ENCODE measurements at regions not wholly inside any gene's neighbourhood (a gene's known extent, or its start where the extent isn't known, plus 50 kb on each side); places are given as distances from the start of the nearest gene placed in this dataset.
"Not testable (repeated sequence)": the region's sequence is repeated elsewhere in the genome, so short reads cannot be mapped to it uniquely, and the experiment has no call there.

DNA sequence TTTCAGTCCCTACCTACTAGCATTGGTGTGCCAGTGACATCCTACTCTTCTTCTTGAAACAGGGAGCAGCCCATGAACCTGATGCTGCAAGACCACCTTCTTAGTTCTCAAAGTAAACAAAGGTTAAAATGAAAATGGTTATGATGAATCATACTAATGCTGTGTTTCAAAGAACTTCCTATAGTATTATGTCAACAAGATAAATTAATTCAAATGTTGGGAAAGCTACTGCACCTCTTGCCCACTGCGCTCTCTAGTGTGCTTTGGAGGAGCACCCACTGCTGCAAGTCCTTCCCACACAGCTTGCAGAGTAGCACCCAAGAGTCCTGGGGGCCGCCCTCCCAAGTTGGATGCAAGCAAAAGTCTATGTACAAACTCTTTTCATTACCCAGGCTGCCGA is 81.1 kb downstream of the CD200R1L start:
- no peak for DNase-seq

DNA sequence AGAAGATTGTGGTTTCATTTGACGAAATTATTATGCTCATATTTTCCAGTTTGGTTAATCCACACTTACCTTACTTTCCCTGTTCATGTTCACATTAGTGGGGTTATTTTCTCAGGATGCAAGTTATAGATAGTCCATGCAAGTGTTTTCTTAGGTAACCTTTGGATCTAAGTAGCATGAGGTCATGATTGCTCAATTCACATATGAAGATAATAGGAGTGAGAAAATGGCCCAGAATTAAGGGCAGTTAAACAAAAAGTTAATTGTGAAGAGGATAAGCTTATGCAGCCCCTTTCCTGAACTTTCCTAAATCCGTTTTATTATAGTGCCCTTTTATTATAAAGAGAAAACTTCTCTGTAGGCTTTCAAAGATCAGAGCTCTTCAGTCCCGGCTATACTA is 83.4 kb downstream of the CD200R1L start:
- no peak for DNase-seq

DNA sequence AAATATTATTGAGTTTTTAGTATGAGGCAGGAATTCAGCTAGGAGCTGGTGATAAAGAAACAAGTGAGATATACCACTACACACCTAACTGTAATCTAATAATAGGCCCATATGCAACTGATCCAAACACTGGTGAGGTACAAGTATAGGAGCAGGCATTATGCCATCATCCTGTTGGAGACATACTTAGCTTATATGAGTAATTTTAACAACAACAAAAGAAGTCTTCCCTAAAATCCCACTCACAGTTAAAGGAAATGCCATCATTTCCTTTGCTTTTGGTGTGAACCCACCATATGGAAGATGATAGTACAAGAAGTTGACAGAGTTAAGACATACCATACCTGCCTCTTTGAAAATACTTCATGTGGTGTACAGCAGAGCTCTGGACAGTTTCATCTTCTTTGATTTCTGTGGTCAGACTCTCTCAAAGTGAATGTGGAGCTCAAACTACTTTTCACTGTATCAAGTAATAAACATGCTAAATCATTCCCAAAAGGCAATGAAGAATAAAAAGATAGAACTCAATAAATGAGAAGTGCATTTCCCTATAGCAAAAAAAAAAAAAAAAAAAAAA is 85.5 kb downstream of the CD200R1L start:
- DNase-seq, result no peak

DNA sequence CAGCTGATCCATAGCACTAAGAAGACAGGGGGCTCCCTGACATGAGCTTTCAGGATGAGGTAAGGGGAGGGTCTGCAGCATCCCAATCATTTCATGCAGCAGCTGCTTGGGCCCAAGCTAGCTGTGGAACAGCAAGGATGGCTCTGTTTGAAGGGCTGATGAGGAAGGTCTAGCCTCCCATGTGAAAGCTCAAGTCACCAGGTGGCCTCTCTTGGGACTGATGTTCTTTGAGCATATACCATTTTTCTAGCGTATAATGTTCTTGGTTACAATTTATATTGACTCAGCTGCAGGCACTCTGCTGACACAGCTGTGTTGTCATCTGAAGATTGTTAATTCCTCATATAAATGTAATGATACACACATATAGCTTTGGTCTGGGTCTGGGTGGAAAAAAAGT is 87.0 kb downstream of the CD200R1L start:
- DNase-seq, result peak; percentile 66

DNA sequence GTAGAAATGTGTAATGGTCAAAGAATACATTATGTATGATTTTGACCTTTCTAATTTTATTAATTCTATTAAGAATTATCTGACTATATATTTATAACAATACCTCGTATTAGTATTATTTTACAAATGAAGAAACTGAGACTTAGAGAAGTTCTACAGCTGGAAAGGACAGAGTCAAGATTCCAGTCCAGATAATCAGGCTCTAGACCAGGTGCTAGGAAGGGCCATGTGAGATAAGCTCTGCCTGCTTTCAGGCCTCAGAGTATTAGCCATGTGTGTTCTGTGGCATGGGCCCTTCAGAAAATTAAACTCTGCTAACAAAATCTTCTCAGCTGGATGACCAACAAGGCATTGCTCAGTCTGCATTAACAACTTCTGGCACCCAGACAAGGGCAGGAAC is 87.5 kb downstream of the CD200R1L start:
- DNase-seq, result no peak

DNA sequence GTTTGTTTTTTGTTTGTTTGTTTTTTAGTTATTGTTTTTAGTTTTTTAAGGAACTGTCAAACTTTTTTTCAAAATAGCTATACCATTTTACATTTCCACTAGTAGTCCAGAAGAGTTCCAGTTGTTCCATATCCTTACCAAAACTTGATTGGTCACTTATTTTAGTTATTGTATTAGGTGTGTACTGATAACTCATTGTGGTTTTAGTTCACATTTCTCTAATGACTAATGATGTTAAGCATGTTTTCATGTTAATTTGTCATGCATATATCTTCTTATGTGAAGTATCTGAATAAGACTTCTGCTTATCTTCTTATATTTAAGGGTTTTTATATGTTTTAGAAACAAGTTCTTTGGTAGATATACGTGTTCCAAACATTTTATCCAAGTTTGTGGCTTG is 89.5 kb downstream of the CD200R1L start:
- DNase-seq, result no peak

DNA sequence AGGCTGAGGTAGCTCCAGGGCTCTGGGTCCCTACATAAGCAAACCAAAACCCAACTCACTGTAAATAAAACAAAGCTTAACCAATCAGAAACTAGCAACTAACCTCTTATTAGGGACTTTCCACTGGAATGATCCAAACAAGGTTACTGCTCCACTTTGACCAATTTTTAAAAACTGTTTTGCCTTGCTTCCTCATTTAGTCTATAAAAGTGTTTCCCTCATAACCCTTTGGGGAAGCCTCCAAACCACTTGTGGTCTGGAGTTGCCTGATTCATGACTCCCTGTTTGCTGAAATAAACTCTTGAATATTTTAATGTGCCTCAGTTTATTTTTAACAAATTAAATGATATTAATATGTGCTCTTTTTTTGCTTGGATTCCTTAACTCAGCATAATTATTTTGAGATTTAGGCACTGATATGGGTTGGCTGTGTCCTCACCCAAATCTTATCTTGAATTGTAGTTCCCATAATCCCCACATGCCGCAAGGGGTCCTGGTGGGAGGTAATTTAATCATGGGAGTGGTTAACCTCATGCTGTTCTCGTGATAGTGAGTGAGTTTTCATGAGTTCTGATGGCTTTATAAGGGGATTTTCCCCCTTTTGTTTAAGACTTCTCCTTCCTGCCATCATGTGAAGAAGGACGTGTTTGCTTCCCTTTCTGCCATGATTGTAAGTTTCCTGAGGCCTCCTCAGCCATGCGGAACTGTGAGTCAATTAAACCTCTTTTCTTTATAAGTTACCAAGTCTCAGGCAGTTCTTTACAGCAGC is 90.6 kb downstream of the CD200R1L start:
- DNase-seq, result no peak

DNA sequence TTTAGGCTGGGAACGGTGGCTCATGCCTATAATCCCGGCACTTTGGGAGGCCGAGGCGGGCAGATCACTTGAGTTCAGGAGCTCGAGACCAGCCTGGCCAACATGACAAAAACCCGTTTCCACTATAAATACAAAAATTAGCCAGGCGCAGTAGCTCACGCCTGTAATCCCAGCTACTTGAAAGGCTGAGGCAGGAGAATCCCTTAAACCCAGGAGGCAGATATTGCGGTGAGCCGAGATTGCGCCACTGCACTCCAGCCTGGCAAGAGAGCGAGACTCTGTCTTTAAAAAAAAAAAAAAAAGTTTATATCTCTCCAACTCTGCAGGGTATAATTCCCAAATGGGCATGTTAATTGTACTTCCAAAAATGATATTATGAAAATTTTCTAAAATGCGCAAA is 91.6 kb downstream of the CD200R1L start:
- not testable (repeated sequence) for DNase-seq

DNA sequence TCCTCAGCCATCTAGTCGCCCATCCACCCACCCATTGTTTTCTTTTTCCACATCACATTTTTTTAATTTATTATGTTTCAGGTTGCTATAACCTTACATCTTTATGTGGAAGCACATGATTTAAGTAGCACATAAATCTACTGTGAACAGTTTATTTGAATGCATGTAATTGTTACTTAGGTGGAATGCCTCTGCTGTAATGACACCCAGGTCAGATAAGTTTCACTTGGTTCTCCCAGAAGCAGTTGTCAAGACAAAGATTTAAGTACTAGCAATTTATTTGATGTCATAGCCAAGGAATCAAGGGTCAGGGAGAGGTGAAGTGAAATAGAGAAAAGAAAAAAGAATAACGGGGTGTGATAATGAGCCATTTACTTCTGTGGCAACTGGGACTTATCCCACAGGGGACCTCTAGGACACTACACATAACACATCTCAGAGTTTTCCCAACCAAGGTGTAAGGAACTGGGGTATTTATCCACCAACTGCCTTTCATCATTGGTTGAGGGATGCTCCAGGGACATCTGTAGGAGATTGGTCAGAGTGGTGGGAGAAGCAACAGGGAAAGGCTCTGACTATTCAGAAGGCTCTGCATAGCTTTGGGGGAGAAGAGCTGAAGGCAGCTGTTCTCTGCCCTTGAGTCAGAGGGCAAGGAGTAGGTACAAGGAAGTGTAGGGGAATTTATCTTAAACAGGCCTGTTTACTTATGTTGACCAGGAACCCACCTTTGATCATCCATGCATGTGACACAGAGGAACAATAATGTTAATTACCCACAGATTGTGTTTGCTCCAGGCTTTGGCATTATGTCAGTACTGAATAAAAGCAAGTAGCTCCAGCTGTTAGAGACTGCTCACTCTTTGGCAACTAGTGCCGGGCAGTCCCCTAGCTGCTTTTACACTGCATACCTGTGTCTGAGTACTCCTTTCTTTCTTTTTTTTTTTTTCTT is 94.8 kb downstream of the CD200R1L start:
- DNase-seq, result no peak

DNA sequence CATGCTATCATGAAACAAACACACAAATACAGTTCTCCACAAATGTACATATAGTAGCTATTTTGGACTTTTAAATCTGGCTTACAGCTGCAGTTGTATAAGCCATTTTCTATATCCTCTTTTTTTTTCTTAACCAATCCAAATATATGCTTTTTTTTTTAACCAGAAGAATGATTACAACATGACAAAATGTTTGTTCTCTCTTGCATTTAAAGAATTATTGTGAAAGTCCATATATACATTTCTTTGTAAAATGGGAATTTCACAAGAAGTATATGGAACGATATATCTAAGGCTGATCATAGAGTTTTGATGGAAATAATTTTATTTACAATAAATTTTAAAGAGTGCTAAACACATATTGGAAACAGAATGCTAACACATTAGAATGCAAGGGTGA is 95.6 kb downstream of the CD200R1L start:
- DNase-seq, result no peak

DNA sequence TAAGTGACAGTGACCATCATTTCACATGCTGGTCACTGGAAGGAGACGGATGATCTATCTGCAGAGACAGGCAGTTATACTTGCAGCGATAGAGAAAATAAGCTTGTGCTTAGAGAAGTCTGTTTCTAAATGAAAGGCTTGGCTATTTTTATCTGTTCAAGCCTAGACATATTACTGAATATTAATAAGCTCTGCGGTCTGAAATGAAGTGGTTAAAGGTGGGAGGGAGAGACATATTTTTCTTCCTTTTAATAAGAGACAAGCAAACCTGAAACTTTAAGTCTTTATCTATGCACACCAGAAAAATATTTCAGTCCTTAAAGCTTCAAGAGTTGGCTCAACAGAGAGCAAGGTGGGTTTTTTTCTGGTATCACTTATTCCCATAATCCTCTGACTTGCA is 99.0 kb downstream of the CD200R1L start:
- no peak for DNase-seq

DNA sequence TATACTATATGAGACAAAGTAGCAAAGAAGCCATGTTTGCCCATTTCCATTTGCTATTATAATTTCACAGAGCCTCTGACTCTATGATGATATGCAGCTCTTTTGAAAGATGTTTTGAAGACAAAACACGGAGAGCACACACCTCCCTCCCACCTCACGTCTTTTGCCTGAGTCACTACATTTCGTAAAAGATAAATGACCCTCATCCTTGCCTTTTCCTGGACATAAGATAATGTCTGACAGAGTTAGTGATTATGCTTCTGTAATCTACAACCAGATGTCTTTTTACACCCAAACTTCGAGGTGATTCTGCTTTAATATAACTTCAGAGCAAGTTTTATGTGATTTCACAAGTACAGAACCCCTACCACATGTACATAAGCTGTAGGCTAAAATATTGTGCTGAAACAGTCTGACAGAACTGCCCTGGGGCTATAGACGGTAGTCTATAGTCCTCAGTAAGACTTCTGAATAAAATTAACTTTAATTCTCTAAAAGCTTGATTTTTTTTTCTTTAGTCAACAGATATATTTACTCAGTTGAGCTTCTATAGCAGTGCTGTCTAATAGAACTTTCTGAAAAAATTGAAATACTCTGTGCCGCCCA is 99.9 kb downstream of the CD200R1L start:
- no peak for DNase-seq

DNA sequence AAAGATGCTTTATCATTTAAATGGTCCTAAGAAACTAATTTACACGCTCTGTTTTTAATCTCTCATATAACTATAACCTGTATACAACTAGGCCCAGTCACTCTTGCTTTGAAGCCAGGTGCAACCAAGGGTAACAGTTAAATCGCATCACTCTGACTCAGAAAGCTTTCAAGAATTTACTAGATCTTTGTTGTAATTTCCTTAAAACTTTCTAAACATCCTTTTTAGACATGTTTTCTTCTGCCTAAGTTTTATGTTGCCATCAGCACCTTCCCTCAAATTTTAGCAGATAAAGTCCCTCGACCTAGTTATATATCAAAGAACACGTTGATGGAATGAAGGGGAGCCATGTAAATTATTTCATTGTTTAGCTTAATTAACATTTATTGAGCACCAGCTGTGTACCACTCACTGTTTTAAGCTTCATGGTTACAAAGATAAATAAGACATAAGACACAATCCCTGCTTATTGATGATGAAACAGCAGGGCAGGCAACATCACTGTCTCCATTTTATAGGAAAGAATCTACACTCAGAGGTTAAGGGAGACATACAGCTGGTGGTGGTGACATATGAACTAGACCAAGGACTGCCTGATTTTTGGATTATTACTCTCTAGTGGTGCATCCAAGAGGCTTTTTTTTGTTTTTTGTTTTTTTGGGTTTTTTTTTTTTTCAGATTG is 101.0 kb downstream of the CD200R1L start:
- no peak for DNase-seq

DNA sequence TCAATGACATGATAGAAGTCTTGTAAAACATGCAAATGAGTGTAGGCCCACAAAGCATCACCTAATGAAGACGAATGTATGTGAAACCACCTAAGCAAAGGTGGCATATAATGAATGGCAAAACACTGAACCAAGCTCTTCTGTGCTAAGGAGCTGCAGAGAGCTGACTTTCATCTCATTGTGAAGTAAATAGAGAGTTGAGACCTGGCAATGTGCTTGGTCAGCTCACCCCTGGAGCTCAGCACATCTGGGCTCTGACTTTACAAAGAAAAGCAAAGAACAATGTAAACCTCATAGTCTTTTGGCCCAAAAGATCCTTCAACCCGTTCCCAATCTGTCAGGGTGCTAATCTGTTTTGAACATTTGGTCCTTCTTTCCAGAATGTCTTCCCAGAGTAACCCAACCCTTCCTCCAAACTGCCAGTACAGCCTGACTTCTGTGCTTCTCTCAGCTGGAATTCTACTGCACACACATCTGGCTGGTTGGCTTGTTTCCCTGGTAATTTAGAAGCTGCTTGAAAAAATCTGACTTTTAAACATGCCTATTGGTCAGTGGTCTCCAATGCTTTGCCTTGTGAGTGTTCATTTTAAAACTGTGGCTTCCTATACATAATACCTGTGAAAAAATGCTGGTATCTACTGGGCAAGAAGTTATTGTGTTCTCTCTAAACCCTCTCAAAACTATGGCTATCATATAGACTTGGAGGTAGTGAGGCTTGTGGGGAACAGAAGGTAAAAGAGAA is 101.7 kb downstream of the CD200R1L start:
- no peak for DNase-seq

DNA sequence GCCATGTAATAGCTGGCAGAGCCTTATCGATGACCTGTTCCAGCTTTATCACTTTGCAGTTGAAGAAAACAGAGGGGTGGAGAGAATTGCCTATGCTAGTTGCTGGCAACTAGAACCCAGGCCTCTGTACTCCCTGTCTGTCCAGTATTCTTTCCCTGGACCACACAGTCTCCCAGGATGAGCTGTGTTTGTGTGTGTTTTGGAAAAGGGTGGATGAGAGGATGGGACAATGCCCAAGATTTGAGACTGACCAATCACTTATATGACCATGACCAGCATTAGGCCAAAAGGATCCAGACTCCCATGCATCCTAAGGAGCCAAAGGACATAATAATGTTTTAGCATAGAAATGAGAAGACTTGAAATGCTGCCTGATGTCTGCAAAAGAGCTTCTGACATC is 102.6 kb downstream of the CD200R1L start:
- no peak for DNase-seq

DNA sequence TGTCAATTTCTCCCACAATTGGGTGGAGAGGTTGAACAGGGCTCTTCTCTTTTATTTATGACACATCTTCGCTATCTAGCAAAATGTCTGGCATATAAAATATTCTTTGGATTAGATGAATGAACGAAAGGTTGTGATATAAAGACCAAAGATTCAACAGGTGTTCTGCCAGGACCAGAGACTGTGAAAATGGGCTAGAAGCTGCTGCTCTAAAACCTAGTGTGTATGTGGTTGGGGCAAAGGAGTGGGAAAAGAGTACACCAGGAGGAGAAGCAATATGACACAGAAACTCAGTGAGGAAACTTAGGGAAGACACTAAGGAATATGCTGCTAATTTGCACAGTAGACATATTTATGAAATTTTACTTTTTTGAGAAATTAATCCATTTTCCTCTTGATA is 102.0 kb upstream of the CCDC80 start:
- no peak for DNase-seq

DNA sequence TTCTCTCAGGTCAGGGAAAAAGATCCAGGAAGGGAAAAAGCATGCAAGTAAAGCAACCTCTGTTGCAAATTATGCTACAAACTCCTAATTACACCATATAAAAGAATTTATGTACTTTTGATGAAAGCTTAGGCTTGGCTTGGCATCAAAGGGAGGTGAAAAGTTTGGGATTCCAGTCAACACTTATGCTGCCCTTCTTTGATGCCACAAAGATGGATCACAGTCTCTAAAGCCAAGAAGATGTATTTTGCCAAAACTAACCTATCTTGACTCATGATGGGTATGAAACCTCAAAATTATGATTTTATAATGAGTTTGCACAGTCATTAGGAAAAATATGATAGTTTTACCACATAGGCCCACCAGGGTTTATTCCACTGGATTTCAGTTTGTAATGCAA is 101.0 kb upstream of the CCDC80 start:
- no peak for DNase-seq

DNA sequence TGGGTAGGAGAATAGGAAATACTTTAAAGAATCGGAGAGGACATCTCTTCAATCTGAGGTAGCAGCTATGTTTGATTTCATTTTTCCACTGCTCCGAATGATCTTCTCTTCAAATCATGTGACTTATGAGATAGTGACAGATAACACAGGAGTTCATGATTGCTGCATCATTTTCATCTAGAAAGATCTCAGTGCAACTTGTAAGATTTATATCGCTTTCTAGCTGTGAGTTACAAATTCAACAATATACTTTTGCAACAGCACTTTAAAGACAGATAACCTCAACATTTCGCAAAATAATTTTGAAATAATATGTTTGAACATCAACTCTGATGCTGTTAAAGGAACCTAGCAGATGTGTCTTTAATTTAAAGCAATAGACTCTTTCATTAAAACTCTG is 99.9 kb upstream of the CCDC80 start:
- no peak for DNase-seq

DNA sequence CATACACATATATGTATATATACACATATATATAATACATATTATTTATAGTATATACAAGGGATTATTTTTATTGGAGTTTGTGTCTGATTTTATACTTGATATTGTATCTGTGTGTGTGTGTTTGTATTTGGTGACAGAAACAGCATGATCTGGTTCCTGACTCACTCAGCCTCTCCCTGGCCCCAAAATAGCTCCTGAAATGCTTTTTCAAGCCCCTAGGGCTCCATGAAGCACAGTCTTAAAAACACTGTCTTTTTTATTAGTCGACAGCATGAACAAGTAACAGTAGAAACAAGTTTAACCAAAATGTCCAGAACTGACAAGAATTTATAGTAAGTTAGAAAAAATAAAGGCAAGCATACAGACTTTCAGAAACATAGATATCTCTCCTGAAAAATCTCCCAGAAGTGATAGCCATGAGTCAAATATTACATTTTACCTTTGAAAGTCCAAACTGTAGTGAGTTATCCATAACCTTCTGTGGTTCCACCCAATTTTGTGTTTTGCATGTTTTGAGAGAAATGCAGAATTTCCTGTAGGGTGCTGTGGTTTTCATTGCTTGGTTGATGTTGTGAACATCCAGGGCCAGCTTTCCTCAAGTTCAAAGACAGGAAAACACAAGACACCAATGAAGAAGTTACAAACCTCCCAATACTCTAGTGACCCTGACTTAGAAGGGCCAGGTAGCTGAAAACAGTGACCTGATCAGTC is 98.5 kb upstream of the CCDC80 start:
- DNase-seq, result no peak

DNA sequence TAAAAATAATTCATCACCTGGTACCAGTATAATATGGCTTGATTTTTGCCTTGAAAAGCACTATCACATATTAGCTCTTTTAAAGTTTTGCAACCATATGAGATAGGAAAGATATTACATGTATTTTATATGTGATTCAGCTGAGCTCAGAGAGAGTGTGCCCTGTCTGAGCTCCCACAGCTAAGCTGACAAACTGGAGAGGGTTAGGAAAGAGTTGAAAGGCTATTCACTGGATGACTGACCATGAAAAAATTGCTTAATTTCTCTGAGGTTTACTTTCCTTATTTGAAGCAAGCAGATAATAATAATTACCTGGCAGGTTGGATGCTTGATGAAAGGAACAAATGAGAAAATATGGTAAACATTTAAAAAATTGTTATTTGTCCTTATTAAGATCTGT is 97.4 kb upstream of the CCDC80 start:
- DNase-seq, result no peak

DNA sequence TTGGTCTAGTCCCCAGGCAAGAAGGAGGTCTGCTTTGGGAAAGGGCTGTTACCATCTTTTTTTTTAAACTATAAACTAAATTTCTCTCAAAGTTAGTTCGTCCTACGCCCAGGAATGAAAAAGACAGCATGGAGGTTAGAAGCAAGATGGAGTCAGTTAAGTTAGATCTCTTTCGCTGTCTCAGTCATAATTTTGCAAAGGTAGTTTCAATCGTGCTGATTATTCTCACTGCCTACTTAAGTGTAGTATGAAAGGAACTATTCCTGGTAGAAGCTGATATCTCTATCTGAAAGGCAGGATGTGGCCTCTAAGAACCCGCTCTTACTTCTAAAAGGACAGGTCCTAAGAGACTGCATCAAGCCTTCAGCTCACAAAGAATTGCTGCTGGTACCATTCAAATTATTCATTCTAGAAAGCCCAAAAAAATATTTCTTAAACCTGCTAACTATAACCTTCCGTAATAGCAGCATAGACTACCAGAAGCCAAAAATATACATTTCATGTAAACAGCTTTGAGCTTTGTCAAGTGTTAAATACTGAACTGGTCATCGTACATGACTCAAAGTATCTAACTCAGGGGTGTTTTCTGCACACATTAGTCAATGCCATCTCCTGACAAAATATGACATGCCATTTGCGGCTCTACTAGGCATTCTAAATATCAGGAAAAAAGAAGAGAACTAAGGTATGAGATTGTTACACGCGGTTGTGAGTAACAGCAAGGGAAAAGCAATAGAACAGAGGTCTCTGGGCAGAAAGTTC is 96.0 kb upstream of the CCDC80 start:
- DNase-seq, result no peak

Measured in NCI-H1092 treated with DMSO at 0.1 percent for 48 hours (cell line).